ENCODE measurements at regions not wholly inside any gene's neighbourhood (a gene's known extent, or its start where the extent isn't known, plus 50 kb on each side); places are given as distances from the start of the nearest gene placed in this dataset.

GRCh38 chr20:47427746-47428145 is 71.2 kb upstream of the ZMYND8 start:
- Histone ChIP-seq H3K27me3 (ENCODE audit: low read depth) (no peaks in the 10 kb centered on the region), H3K9me3 (replicated peaks) (peaks cover 25% of the 10 kb centered on the region), H3K27ac (replicated peaks) (no peak overlapping the region), H3K4me1 (no peaks in the 10 kb centered on the region), H3K4me3 (no peak overlapping the region), H3K36me3 (no peaks in the 10 kb centered on the region)
- no peak for TF ChIP-seq CTCF (IDR thresholded peaks at IDR 0.05; ENCODE audit: borderline replicate concordance)
- intact Hi-C loops (cut with micrococcal nuclease): no loop called here
- DNase-seq: no peak

- Histone ChIP-seq H3K27me3 (ENCODE audit: low read depth) (no peaks in the 10 kb centered on the region), H3K9me3 (replicated peaks) (peaks cover 25% of the 10 kb centered on the region), H3K4me1 (no peaks in the 10 kb centered on the region), H3K36me3 (no peaks in the 10 kb centered on the region), H3K4me3 (no peak overlapping the region), H3K27ac (replicated peaks) (no peak overlapping the region)
- intact Hi-C loops (cut with micrococcal nuclease): no loop called here
- DNase-seq: no peak
- no peak for TF ChIP-seq CTCF (IDR thresholded peaks at IDR 0.05; ENCODE audit: borderline replicate concordance)
Measured at GRCh38 chr20:47428164-47428563, 71.7 kb upstream of the ZMYND8 start.

- Histone ChIP-seq H3K4me3 (no peak overlapping the region), H3K9me3 (replicated peaks) (peaks cover 25% of the 10 kb centered on the region), H3K27me3 (ENCODE audit: low read depth) (no peaks in the 10 kb centered on the region), H3K27ac (replicated peaks) (no peak overlapping the region), H3K4me1 (no peaks in the 10 kb centered on the region), H3K36me3 (no peaks in the 10 kb centered on the region)
- no peak for TF ChIP-seq CTCF (IDR thresholded peaks at IDR 0.05; ENCODE audit: borderline replicate concordance)
- intact Hi-C loops (cut with micrococcal nuclease): no loop called here
- DNase-seq: no peak
Measured at GRCh38 chr20:47428851-47429336, 72.4 kb upstream of the ZMYND8 start.

GRCh38 chr20:47429409-47429808 is 72.3 kb upstream of the NCOA3 start:
- DNase-seq: no peak
- Histone ChIP-seq H3K4me3 (no peak overlapping the region), H3K36me3 (no peaks in the 10 kb centered on the region), H3K27ac (replicated peaks) (no peak overlapping the region), H3K4me1 (no peaks in the 10 kb centered on the region), H3K27me3 (ENCODE audit: low read depth) (no peaks in the 10 kb centered on the region), H3K9me3 (replicated peaks) (peaks cover 25% of the 10 kb centered on the region)
- intact Hi-C loops (cut with micrococcal nuclease): no loop called here
- TF ChIP-seq CTCF (IDR thresholded peaks at IDR 0.05; ENCODE audit: borderline replicate concordance): no peak

GRCh38 chr20:47430862-47431588 is 70.7 kb upstream of the NCOA3 start:
- no peaks in the 10 kb centered on the region for H3K27me3 ChIP-seq (ENCODE audit: low read depth)
- DNase-seq: no peak
- H3K4me3 ChIP-seq: no peak overlapping the region
- no peak overlapping the region for H3K27ac ChIP-seq (replicated peaks)
- intact Hi-C loops (cut with micrococcal nuclease): no loop called here
- no peak for TF ChIP-seq CTCF (IDR thresholded peaks at IDR 0.05; ENCODE audit: borderline replicate concordance)
- H3K9me3 ChIP-seq (replicated peaks): peaks cover 23% of the 10 kb centered on the region
- H3K36me3 ChIP-seq: no peaks in the 10 kb centered on the region
- no peaks in the 10 kb centered on the region for H3K4me1 ChIP-seq

All from left ventricle myocardium inferior (tissue), 1 donor.